ENCODE measurements at regions not wholly inside any gene's neighbourhood (a gene's known extent, or its start where the extent isn't known, plus 50 kb on each side); places are given as distances from the start of the nearest gene placed in this dataset.

GRCh38 chr21:28148400-28149064 is 844.1 kb downstream of the LTN1 start:
- TF ChIP-seq POLR2AphosphoS5 (IDR thresholded peaks at IDR 0.05) (no peak), POLR2A (IDR thresholded peaks at IDR 0.05) (no peak)
- TF ChIP-seq, protein P1, sequence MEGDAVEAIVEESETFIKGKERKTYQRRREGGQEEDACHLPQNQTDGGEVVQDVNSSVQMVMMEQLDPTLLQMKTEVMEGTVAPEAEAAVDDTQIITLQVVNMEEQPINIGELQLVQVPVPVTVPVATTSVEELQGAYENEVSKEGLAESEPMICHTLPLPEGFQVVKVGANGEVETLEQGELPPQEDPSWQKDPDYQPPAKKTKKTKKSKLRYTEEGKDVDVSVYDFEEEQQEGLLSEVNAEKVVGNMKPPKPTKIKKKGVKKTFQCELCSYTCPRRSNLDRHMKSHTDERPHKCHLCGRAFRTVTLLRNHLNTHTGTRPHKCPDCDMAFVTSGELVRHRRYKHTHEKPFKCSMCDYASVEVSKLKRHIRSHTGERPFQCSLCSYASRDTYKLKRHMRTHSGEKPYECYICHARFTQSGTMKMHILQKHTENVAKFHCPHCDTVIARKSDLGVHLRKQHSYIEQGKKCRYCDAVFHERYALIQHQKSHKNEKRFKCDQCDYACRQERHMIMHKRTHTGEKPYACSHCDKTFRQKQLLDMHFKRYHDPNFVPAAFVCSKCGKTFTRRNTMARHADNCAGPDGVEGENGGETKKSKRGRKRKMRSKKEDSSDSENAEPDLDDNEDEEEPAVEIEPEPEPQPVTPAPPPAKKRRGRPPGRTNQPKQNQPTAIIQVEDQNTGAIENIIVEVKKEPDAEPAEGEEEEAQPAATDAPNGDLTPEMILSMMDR (IDR thresholded peaks at IDR 0.05), result no peak
